DND-41 (cell line): ENCODE measurements at regions not wholly inside any gene's neighbourhood (a gene's known extent, or its start where the extent isn't known, plus 50 kb on each side); places are given as distances from the start of the nearest gene placed in this dataset.

Experiments
- ATAC-seq: fragments of 200-7000 bp; cut with Tn5 transposase; 3 replicates; pipeline ENCODE4 v1.9.1; 2021; ENCODE audit warnings: low read depth; ENCODE audit not compliant: insufficient read depth
- DNase-seq: peaks from one replicate; pipeline ENCODE4 v3.0.0-alpha.2; 2020
- H2AFZ ChIP-seq: 2 replicates; pipeline ENCODE4 v1.6.0; 2012; ENCODE audit warnings: low read depth, low read length
- H3K27ac ChIP-seq: 2 replicates; pipeline ENCODE4 v1.5.1; 2012; ENCODE audit warnings: low read length, inconsistent platforms
- H3K27me3 ChIP-seq: fragments of 200-600 bp; sonication (generic); 2 replicates; pipeline ENCODE4 v1.6.0; 2012; ENCODE audit warnings: low read length, mild to moderate bottlenecking, inconsistent platforms; ENCODE audit not compliant: insufficient read depth, poor library complexity
- H3K36me3 ChIP-seq: 2 replicates; pipeline ENCODE4 v1.5.1; 2012; ENCODE audit warnings: low read length, inconsistent platforms; ENCODE audit not compliant: insufficient read depth
- H3K4me1 ChIP-seq: 2 replicates; pipeline ENCODE4 v1.5.1; 2012; ENCODE audit warnings: mild to moderate bottlenecking, low read length; ENCODE audit not compliant: insufficient read depth
- H3K4me2 ChIP-seq: 2 replicates; pipeline ENCODE4 v1.6.0; 2012; ENCODE audit warnings: mild to moderate bottlenecking, moderate library complexity, low read length, inconsistent platforms; ENCODE audit not compliant: insufficient read depth
- H3K4me3 ChIP-seq, 2 experiments: fragments of 200-600 bp in 1 of 2; shearing (Covaris generic) in 1 of 2; 2 replicates each; pipeline ENCODE4 v1.5.1; 2012 to 2016; ENCODE audit warnings: inconsistent platforms in 2 of 2, low read length in 2 of 2, mild to moderate bottlenecking in 2 of 2, low read depth in 1 of 2, moderate library complexity in 1 of 2
- H3K79me2 ChIP-seq: 2 replicates; pipeline ENCODE4 v1.6.0; 2012; ENCODE audit warnings: low read length, inconsistent platforms; ENCODE audit not compliant: insufficient read depth
- H3K9ac ChIP-seq: 2 replicates; pipeline ENCODE4 v1.6.0; 2012; ENCODE audit warnings: low read depth, mild to moderate bottlenecking, inconsistent platforms, low read length, moderate library complexity
- H3K9me3 ChIP-seq: 2 replicates; pipeline ENCODE4 v1.5.1; 2012; ENCODE audit warnings: low read length, moderate library complexity, mild to moderate bottlenecking, inconsistent platforms; ENCODE audit not compliant: insufficient read depth, severe bottlenecking
- H4K20me1 ChIP-seq: 2 replicates; pipeline ENCODE4 v1.6.0; 2012; ENCODE audit warnings: low read length; ENCODE audit not compliant: insufficient read depth
- EZH2 ChIP-seq: IDR thresholded peaks from 3 replicates; pipeline ENCODE4 v1.6.1; 2012; ENCODE audit warnings: borderline replicate concordance, low read depth, mild to moderate bottlenecking, moderate library complexity, low read length, inconsistent platforms; ENCODE audit not compliant: severe bottlenecking
- TF ChIP-seq, protein P1 (sequence below): IDR thresholded peaks from 2 replicates; pipeline ENCODE4 v1.5.1; 2012; ENCODE audit warnings: borderline replicate concordance, low read length, moderate library complexity, mild to moderate bottlenecking; ENCODE audit not compliant: poor library complexity, severe bottlenecking; ENCODE audit errors: extremely low read depth

DNA sequence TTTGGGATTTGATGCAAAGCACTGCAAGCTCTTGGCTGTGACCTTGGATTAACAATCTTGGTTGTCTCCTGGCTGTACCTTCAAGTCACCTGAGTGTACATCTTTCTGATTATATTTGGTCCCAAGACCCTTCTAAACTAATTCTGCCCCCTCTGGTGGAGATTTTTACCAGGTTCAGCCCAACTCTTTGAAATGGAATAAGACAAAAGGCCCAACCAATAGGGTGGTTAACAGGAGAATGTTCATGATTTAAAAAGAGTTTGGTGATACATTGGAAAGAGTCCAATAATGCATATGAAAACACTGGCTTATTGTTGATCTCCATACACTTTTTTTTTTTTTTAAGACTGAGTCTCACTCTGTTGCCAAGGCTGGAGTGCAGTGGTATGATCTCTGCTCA is 77.5 kb upstream of the CD83 start:
- ATAC-seq (no peak), DNase-seq (no peak)
- TF ChIP-seq EZH2 = no peak
- TF ChIP-seq, protein P1, sequence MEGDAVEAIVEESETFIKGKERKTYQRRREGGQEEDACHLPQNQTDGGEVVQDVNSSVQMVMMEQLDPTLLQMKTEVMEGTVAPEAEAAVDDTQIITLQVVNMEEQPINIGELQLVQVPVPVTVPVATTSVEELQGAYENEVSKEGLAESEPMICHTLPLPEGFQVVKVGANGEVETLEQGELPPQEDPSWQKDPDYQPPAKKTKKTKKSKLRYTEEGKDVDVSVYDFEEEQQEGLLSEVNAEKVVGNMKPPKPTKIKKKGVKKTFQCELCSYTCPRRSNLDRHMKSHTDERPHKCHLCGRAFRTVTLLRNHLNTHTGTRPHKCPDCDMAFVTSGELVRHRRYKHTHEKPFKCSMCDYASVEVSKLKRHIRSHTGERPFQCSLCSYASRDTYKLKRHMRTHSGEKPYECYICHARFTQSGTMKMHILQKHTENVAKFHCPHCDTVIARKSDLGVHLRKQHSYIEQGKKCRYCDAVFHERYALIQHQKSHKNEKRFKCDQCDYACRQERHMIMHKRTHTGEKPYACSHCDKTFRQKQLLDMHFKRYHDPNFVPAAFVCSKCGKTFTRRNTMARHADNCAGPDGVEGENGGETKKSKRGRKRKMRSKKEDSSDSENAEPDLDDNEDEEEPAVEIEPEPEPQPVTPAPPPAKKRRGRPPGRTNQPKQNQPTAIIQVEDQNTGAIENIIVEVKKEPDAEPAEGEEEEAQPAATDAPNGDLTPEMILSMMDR = peak; percentile 21
- Histone ChIP-seq H3K9ac (no peak overlapping the region), H4K20me1 (no peaks in the 10 kb centered on the region), H3K4me3 (no peak overlapping the region), H3K27ac (no peak overlapping the region), H3K79me2 (no peaks in the 10 kb centered on the region), H3K27me3 (peaks cover 27% of the 10 kb centered on the region), H3K36me3 (no peaks in the 10 kb centered on the region), H3K4me1 (no peaks in the 10 kb centered on the region), H2AFZ (no peak overlapping the region; the same call in 1 of the 2 replicates), H3K9me3 (no peaks in the 10 kb centered on the region), H3K4me2 (no peak overlapping the region)

DNA sequence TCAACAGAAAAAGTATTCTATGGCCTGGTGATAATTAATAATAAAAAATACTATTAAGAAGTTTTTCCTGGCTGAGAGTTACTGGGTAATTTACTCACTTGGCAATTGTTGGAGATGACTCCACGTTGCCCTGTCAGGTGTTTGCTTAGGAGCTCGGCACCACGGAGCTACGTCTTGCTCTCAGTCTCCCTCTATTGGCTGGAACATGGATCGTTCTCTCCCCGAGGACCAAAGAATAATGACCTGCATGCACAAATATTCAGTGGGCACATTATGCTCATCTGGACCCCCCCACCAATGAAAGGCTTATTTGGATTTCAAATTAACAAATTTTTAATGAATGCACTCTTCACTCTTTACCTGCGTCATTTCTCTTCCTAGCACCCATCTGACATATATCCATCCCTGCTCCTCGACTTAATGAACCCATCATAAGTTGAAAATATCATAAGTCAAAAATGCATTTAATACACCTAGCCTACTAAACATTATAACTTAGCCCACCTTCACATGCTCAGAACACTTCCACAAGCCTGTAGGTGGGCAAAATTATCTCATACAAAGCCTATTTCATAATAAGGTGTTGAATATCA is 71.0 kb upstream of the CD83 start:
- Histone ChIP-seq H3K36me3 (no peaks in the 10 kb centered on the region), H3K9me3 (no peaks in the 10 kb centered on the region), H3K27ac (no peak overlapping the region), H3K4me2 (no peak overlapping the region), H3K4me3 (no peak overlapping the region), H3K79me2 (no peaks in the 10 kb centered on the region), H3K27me3 (peaks cover 23% of the 10 kb centered on the region), H3K9ac (no peak overlapping the region), H4K20me1 (no peaks in the 10 kb centered on the region), H2AFZ (no peak overlapping the region), H3K4me1 (no peaks in the 10 kb centered on the region)
- no peak for TF ChIP-seq EZH2
- TF ChIP-seq, protein P1 = peak; percentile 78
- ATAC-seq (peak; percentile 88), DNase-seq (peak; percentile 54)

DNA sequence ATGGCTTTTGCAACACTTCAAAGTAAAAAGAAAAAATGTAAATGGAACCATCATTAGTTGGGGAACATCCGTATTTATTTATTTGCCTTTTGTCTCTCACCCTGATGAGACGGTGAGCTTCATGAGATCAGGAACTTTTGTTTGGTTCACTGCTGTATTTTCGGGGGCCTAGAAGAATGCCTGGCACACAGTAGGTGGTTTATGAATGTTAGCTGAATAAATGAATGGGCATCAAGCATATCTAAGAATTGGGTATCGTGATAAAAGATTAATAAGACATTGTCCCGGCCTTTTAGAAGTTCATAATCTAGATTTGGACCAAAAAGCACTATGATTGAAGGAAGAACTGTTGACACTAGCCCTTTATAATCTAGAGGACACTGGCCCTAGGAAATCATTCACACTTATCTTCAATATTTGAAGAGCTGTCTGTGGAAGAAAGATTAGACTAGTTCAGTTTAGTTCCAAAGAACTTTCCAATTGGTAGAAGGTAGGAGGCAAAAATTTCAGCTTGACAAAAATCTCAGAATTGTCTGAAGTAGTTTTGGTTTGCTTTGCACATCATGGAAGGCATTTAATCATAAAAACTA is 70.3 kb upstream of the CD83 start:
- no peak for DNase-seq
- Histone ChIP-seq H3K27ac (no peak overlapping the region), H3K4me3 (no peak overlapping the region), H3K79me2 (no peaks in the 10 kb centered on the region), H2AFZ (no peak overlapping the region), H3K4me1 (no peaks in the 10 kb centered on the region), H3K9ac (no peak overlapping the region), H3K4me2 (no peak overlapping the region), H3K9me3 (no peaks in the 10 kb centered on the region), H3K36me3 (no peaks in the 10 kb centered on the region), H4K20me1 (no peaks in the 10 kb centered on the region), H3K27me3 (peaks cover 28% of the 10 kb centered on the region)
- ATAC-seq = no peak
- no peak for TF ChIP-seq EZH2
- TF ChIP-seq, protein P1 = no peak
